ENCODE measurements at regions not wholly inside any gene's neighbourhood (a gene's known extent, or its start where the extent isn't known, plus 50 kb on each side); places are given as distances from the start of the nearest gene placed in this dataset.

- H3K4me1 Mint-ChIP-seq: no peaks in the 10 kb centered on the region
- H3K36me3 Mint-ChIP-seq: no peaks in the 10 kb centered on the region
- H3K27me3 Mint-ChIP-seq (ENCODE audit: low read depth in 3 of 3): peaks cover 4 to 12% (median 7%) of the 10 kb centered on the region in 3 donors
- no peak for DNase-seq
- no peak overlapping the region for H3K4me3 Mint-ChIP-seq
- H3K9me3 Mint-ChIP-seq: no peaks in the 10 kb centered on the region
- H3K27ac Mint-ChIP-seq: no peak overlapping the region
These were observed 378.2 kb upstream of the SULF2 start for GRCh38 chr20:48163505-48163904.

GRCh38 chr20:48162621-48163020 is 377.3 kb upstream of the SULF2 start:
- H3K27me3 Mint-ChIP-seq (ENCODE audit: low read depth in 3 of 3): peaks cover 4 to 15% (median 7%) of the 10 kb centered on the region in 3 donors
- H3K9me3 Mint-ChIP-seq: no peaks in the 10 kb centered on the region
- H3K4me3 Mint-ChIP-seq: no peak overlapping the region
- H3K4me1 Mint-ChIP-seq: no peaks in the 10 kb centered on the region
- no peaks in the 10 kb centered on the region for H3K36me3 Mint-ChIP-seq
- DNase-seq: no peak
- no peak overlapping the region for H3K27ac Mint-ChIP-seq

DNA sequence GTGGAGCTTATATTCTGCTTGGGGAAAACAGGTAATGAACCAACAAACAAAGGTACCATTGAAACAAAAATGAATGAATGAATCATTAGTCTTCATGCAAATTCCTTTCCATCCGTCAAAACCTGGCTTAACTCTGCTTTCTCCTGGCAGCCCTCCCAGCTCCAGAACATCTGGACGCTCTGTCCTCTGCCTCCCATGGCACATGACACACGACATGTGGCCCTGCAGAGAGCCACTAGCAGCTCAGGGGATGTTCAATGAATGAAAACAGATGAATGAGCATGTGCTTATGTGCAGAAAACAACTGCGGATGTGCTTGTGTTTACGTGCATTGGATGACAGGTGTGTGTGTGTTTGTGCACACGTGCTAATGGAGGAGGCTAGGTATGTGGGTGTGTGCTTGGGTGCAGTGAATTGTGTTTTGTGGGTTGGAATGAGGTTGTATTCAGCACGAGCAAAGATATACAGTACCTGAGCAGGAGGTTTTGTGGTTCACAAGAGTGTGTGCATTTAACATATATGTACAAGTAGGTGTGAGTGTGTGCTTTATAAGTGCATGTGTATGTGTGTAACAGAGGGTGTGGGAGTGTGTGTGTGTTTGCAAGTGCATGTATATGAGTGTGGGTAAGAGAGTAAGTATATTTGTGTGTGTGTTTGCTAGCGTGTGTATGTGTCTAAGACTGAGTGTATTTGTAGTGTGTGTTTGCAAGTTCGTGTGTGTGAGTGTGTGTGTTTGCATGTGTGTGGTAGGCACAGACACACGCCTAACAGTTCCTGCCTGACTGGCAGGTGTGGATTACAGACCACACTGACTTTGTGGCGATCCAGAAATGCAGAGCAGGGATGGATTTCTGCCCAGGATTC is 374.1 kb upstream of the SULF2 start:
- H3K27ac Mint-ChIP-seq: no peak overlapping the region
- peaks cover 4 to 14% (median 5%) of the 10 kb centered on the region in 3 donors for H3K27me3 Mint-ChIP-seq (ENCODE audit: low read depth in 3 of 3)
- H3K4me1 Mint-ChIP-seq: no peaks in the 10 kb centered on the region
- peaks cover 0 to 1% (median 0%) of the 10 kb centered on the region in 6 donors for H3K9me3 Mint-ChIP-seq
- H3K4me3 Mint-ChIP-seq: no peak overlapping the region
- DNase-seq: no peak
- no peaks in the 10 kb centered on the region for H3K36me3 Mint-ChIP-seq

- H3K36me3 Mint-ChIP-seq: no peaks in the 10 kb centered on the region
- peaks cover 3 to 16% (median 4%) of the 10 kb centered on the region in 3 donors for H3K27me3 Mint-ChIP-seq (ENCODE audit: low read depth in 3 of 3)
- no peak for DNase-seq
- no peak overlapping the region for H3K4me3 Mint-ChIP-seq
- H3K9me3 Mint-ChIP-seq: peaks cover 0 to 1% (median 0%) of the 10 kb centered on the region in 6 donors
- no peaks in the 10 kb centered on the region for H3K4me1 Mint-ChIP-seq
- no peak overlapping the region for H3K27ac Mint-ChIP-seq
These were observed 372.7 kb upstream of the SULF2 start for GRCh38 chr20:48158014-48158413.

DNA sequence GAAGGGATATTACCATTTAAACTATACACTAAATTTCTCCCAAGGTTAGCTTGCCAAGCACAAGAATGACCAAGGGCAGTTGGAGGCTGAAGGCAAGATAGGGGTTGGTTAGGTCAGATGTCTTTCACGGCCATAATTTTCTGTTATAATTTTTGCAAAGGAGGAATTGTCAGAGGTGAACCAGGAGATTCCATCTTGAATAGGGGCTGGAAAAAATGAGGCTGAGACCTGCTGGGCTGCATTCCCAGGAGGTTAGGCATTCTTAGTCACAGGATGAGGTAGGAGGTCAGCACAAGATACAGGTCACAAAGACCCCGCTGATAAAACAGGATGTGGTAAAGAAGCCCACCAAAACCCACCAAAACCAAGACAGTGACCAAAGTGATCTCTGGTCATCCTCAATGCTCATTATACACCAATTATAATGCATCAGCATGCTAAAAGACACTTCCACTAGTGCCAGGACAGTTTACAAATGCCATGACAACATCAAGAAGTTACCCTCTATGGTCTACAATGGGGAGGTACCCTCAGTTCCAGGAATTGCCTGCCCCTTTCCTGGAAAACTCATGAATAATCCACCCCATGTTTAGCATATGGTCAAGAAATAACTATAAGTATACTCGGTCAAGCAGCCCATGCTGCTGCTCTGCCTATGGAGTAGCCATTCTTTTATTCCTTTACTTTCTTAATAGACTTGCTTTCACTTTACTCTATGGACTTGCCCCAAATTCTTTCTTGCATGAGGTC is 371.8 kb upstream of the SULF2 start:
- no peak overlapping the region for H3K27ac Mint-ChIP-seq
- peaks cover 0 to 1% (median 0%) of the 10 kb centered on the region in 6 donors for H3K9me3 Mint-ChIP-seq
- DNase-seq: no peak
- H3K27me3 Mint-ChIP-seq (ENCODE audit: low read depth in 3 of 3): peaks cover 3 to 16% (median 6%) of the 10 kb centered on the region in 3 donors
- no peaks in the 10 kb centered on the region for H3K36me3 Mint-ChIP-seq
- H3K4me3 Mint-ChIP-seq: no peak overlapping the region
- H3K4me1 Mint-ChIP-seq: no peaks in the 10 kb centered on the region

- H3K4me1 Mint-ChIP-seq: no peaks in the 10 kb centered on the region
- no peak for DNase-seq
- no peak overlapping the region for H3K4me3 Mint-ChIP-seq
- peaks cover 0 to 1% (median 0%) of the 10 kb centered on the region in 6 donors for H3K9me3 Mint-ChIP-seq
- H3K36me3 Mint-ChIP-seq: no peaks in the 10 kb centered on the region
- no peak overlapping the region for H3K27ac Mint-ChIP-seq
- peaks cover 3 to 16% (median 6%) of the 10 kb centered on the region in 3 donors for H3K27me3 Mint-ChIP-seq (ENCODE audit: low read depth in 3 of 3)
These were observed 371.2 kb upstream of the SULF2 start for GRCh38 chr20:48156521-48156920.

- no peak for DNase-seq
- Mint-ChIP-seq H3K27ac (no peak overlapping the region), H3K9me3 (peaks cover 0 to 1% (median 0%) of the 10 kb centered on the region in 6 donors), H3K36me3 (no peaks in the 10 kb centered on the region), H3K4me1 (no peaks in the 10 kb centered on the region), H3K4me3 (no peak overlapping the region), H3K27me3 (ENCODE audit: low read depth in 3 of 3) (peaks cover 3 to 13% (median 6%) of the 10 kb centered on the region in 3 donors)
These were observed 370.0 kb upstream of the SULF2 start for GRCh38 chr20:48155268-48155667.

DNA sequence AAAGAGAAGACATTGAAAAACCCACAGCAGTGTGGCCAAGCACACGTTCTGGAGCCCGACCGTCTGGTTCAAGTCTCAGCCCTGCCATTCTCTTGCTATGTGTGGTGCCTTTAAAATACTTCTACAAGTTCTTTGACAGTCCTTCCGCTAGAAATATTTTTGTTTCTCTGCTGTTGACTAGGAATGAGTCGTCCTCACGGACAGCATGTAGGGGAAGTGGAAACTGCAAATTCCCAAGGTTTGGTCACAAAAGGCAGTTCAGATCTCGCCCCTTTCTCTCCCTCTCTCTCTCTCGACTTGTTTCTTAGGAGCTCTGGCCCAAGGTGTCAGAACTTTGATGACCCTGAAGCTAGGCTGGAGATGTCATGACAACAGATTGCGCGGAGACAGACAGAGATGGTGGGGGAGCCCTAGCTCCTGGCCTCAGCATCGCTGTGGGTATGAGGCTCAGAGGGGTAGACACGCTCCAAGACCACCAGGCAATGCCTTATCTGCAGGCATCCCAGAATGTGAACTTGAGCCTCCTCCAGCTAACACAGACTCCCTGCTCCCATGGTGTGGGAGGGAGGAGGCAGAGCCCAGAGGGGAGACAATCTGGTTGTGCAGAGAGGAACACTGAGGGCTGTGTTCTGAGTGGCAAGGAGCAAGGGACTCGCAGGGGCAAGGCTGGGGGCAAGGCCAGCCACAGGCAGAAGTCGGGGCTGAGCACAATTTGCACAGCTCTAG is 368.9 kb upstream of the SULF2 start:
- H3K9me3 Mint-ChIP-seq: peaks cover 0 to 1% (median 0%) of the 10 kb centered on the region in 6 donors
- no peaks in the 10 kb centered on the region for H3K4me1 Mint-ChIP-seq
- no peaks in the 10 kb centered on the region for H3K36me3 Mint-ChIP-seq
- H3K4me3 Mint-ChIP-seq: no peak overlapping the region
- no peak overlapping the region for H3K27ac Mint-ChIP-seq
- H3K27me3 Mint-ChIP-seq (ENCODE audit: low read depth in 3 of 3): peaks cover 2 to 12% (median 4%) of the 10 kb centered on the region in 3 donors
- DNase-seq: no peak

DNA sequence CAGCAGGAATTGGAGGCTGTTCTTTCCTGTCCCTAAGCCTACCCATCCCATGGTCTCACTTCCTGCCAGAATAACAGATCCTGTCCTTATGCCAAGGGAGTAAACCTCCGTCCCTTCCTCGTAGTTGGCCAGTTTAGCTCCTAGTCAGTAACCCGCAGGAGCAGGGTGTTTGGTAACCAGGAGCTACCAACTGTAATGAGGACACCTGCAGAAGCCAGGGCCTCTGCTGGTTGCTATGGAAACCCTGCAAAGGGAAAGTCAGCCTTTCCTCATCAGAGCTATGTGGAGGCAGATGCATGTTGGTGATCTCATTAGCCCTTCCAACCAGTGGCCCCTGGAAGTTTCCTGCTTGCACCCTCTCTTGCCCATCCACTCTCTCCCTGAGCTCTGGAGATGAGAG is 368.2 kb upstream of the SULF2 start:
- Mint-ChIP-seq H3K4me3 (no peak overlapping the region), H3K27ac (no peak overlapping the region), H3K27me3 (ENCODE audit: low read depth in 3 of 3) (peaks cover 2 to 12% (median 2%) of the 10 kb centered on the region in 3 donors), H3K9me3 (peaks cover 0 to 1% (median 0%) of the 10 kb centered on the region in 6 donors), H3K36me3 (no peaks in the 10 kb centered on the region), H3K4me1 (no peaks in the 10 kb centered on the region)
- no peak for DNase-seq

GRCh38 chr20:48153103-48153502 is 367.8 kb upstream of the SULF2 start:
- no peak overlapping the region for H3K4me3 Mint-ChIP-seq
- no peaks in the 10 kb centered on the region for H3K36me3 Mint-ChIP-seq
- H3K9me3 Mint-ChIP-seq: peaks cover 0 to 1% (median 0%) of the 10 kb centered on the region in 6 donors
- H3K27ac Mint-ChIP-seq: no peak overlapping the region
- no peaks in the 10 kb centered on the region for H3K4me1 Mint-ChIP-seq
- no peak for DNase-seq
- peaks cover 2 to 10% (median 2%) of the 10 kb centered on the region in 3 donors for H3K27me3 Mint-ChIP-seq (ENCODE audit: low read depth in 3 of 3)

DNA sequence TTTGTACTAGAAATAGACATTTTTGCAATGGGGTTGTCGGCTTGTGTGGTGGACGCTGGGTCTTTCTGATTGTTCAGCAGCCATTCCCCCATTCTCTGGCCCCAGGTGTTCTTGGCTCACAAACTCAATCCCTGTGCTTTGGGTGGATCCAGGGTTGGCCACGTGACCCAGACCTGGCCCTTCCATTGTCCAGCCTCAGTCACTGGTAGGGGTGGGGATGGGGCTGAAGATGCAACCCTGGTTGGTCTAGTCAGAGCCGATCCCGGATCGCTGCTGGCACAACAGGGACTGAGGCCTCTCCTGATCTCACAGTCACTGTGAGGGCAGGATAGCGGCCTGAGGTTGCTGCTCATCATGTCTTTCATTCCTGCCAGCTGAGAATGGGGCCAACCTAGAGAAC is 365.3 kb upstream of the SULF2 start:
- no peak for DNase-seq
- H3K27ac Mint-ChIP-seq: no peak overlapping the region
- H3K4me3 Mint-ChIP-seq: no peak overlapping the region
- H3K27me3 Mint-ChIP-seq (ENCODE audit: low read depth in 3 of 3): peaks cover 4 to 8% (median 5%) of the 10 kb centered on the region in 3 donors
- peaks cover 0 to 1% (median 0%) of the 10 kb centered on the region in 6 donors for H3K9me3 Mint-ChIP-seq
- no peaks in the 10 kb centered on the region for H3K4me1 Mint-ChIP-seq
- H3K36me3 Mint-ChIP-seq: no peaks in the 10 kb centered on the region

- H3K4me1 Mint-ChIP-seq: no peaks in the 10 kb centered on the region
- H3K27ac Mint-ChIP-seq: no peak overlapping the region
- no peak overlapping the region for H3K4me3 Mint-ChIP-seq
- H3K27me3 Mint-ChIP-seq (ENCODE audit: low read depth in 3 of 3): peaks cover 4 to 8% (median 5%) of the 10 kb centered on the region in 3 donors
- DNase-seq: no peak
- peaks cover 0 to 1% (median 0%) of the 10 kb centered on the region in 6 donors for H3K9me3 Mint-ChIP-seq
- H3K36me3 Mint-ChIP-seq: no peaks in the 10 kb centered on the region
These were observed 364.6 kb upstream of the SULF2 start for GRCh38 chr20:48149902-48150301.

GRCh38 chr20:48148916-48149672 is 363.8 kb upstream of the SULF2 start:
- no peaks in the 10 kb centered on the region for H3K9me3 Mint-ChIP-seq
- no peak for DNase-seq
- no peaks in the 10 kb centered on the region for H3K36me3 Mint-ChIP-seq
- H3K4me1 Mint-ChIP-seq: no peaks in the 10 kb centered on the region
- no peak overlapping the region for H3K4me3 Mint-ChIP-seq
- H3K27me3 Mint-ChIP-seq (ENCODE audit: low read depth in 3 of 3): peaks cover 4 to 6% (median 5%) of the 10 kb centered on the region in 3 donors
- H3K27ac Mint-ChIP-seq: no peak overlapping the region

Data from immature natural killer cell (primary cell).